CD4-positive, alpha-beta T cell (primary cell): ENCODE measurements at regions not wholly inside any gene's neighbourhood (a gene's known extent, or its start where the extent isn't known, plus 50 kb on each side); places are given as distances from the start of the nearest gene placed in this dataset.

Experiments used
- ATAC-seq: fragments of 200-7000 bp; cut with Tn5 transposase; one replicate; pipeline ENCODE4 v1.10.0; 2022; ENCODE audit warnings: mild to moderate bottlenecking; ENCODE audit not compliant: poor library complexity
- CTCF ChIA-PET: fragments of 350-600 bp; sonication (Branson Sonifier 250); formaldehyde crosslinking; loops from one replicate; lab custom pipeline; 2021; ENCODE audit warnings: antibody characterized with exemption, inconsistent platforms; lab: Charles Lee
- POLR2A ChIA-PET: fragments of 350-600 bp; sonication (Branson Sonifier 250); formaldehyde crosslinking; loops from one replicate; lab custom pipeline; 2021; ENCODE audit warnings: antibody characterized with exemption, inconsistent platforms; lab: Charles Lee
- DNase-seq, 14 experiments: peaks; one replicate each; pipeline ENCODE4 v3.0.0-alpha.2; 2013 to 2020; ENCODE audit warnings: mixed read lengths in 2 of 14
- H3K27ac ChIP-seq, 2 donors: one replicate each; pipeline versions ENCODE4 v1.5.1 to v1.7.0; 2013; ENCODE audit warnings: low read length in 2 of 2, low read depth in 1 of 2, mild to moderate bottlenecking in 1 of 2
- H3K27me3 ChIP-seq, 2 experiments: 1 replicate in 1 of 2; 2 replicates in 1 of 2; pipeline versions ENCODE4 v1.6.1 to v1.7.0; 2013; ENCODE audit warnings: low read length in 2 of 2, control low read depth in 1 of 2, mild to moderate bottlenecking in 1 of 2, moderate library complexity in 1 of 2; ENCODE audit not compliant: insufficient read depth in 2 of 2, control insufficient read depth in 1 of 2
- H3K36me3 ChIP-seq: one replicate; pipeline ENCODE4 v1.6.1; 2013; ENCODE audit warnings: low read length, control low read depth; ENCODE audit not compliant: insufficient read depth
- H3K4me1 ChIP-seq: one replicate; pipeline ENCODE4 v1.6.1; 2013; ENCODE audit warnings: low read length, control low read depth; ENCODE audit not compliant: insufficient read depth
- H3K4me3 ChIP-seq: one replicate; pipeline ENCODE4 v1.5.1; 2013; ENCODE audit warnings: mild to moderate bottlenecking, low read length, moderate library complexity
- H3K9me3 ChIP-seq, 2 experiments: 1 replicate in 1 of 2; 2 replicates in 1 of 2; pipeline versions ENCODE4 v1.6.1 to v1.7.0; 2013; ENCODE audit warnings: low read length in 2 of 2, mild to moderate bottlenecking in 2 of 2, control low read depth in 1 of 2, moderate library complexity in 1 of 2; ENCODE audit not compliant: control insufficient read depth in 1 of 2, insufficient read depth in 1 of 2
- H3K27ac Mint-ChIP-seq: one replicate; pipeline ENCODE4 v1.8.0; 2020; ENCODE audit warnings: mixed read lengths
- H3K27me3 Mint-ChIP-seq: one replicate; pipeline ENCODE4 v1.8.0; 2021; ENCODE audit warnings: mixed read lengths
- H3K36me3 Mint-ChIP-seq: one replicate; pipeline ENCODE4 v1.8.0; 2021; ENCODE audit warnings: low read depth, mixed read lengths
- H3K4me1 Mint-ChIP-seq: one replicate; pipeline ENCODE4 v1.8.0; 2021; ENCODE audit warnings: low read depth, mixed read lengths
- H3K4me3 Mint-ChIP-seq: one replicate; pipeline ENCODE4 v1.8.0; 2020; ENCODE audit warnings: mild to moderate bottlenecking, mixed read lengths
- H3K9me3 Mint-ChIP-seq: one replicate; pipeline ENCODE4 v1.8.0; 2020; ENCODE audit warnings: mixed read lengths
- intact Hi-C, 2 experiments: fragments of 100-400 bp; cut with DNase I in 1 of 2; cut with micrococcal nuclease in 1 of 2; formaldehyde crosslinking; loops; one replicate each; pipeline versions ENCODE4 v1.15.1 to v1.9.0; 2023 to 2025; cut with DNase I, micrococcal nuclease
- TF ChIP-seq, protein P1 (sequence below): fragments of 200-600 bp; IDR thresholded peaks from one replicate; pipeline ENCODE4 v1.8.0; 2022; ENCODE audit warnings: antibody characterized with exemption, mild to moderate bottlenecking

DNA sequence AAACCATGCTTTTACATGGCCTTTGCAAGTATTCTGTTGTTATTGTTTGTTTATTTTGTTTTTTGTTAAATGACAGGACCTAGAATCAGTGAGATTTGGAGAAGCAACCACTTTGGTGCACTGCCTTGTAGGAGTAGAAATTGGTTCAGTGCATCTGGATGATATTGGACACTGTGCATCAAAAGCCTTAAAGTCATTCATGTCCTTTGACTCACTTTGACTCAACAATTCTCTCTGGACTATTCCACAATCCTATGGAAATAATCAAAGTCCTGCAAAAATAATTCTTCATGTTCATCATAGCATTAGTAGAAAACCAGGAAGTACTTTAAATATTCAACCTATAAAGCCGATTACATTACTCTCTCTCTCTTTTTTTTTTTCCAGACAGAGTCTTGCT lies 224.8 kb downstream of the ABHD5 start:
- Histone ChIP-seq H3K27me3 (peaks cover 5 to 7% of the 10 kb centered on the region in 2 experiments), H3K9me3 (no peaks in the 10 kb centered on the region), H3K27ac (no peak overlapping the region), H3K4me1 (no peaks in the 10 kb centered on the region), H3K36me3 (no peaks in the 10 kb centered on the region), H3K4me3 (no peak overlapping the region)
- no peaks in the 10 kb centered on the region for H3K9me3 Mint-ChIP-seq
- ATAC-seq (no peak), DNase-seq (no peak)
- H3K4me1 Mint-ChIP-seq: no peaks in the 10 kb centered on the region
- H3K27ac Mint-ChIP-seq: no peak overlapping the region
- intact Hi-C loops: no loop called here
- CTCF ChIA-PET: no interaction called here
- peaks cover 8% of the 10 kb centered on the region for H3K27me3 Mint-ChIP-seq
- H3K36me3 Mint-ChIP-seq: no peaks in the 10 kb centered on the region
- POLR2A ChIA-PET: no interaction called here
- TF ChIP-seq, protein P1, sequence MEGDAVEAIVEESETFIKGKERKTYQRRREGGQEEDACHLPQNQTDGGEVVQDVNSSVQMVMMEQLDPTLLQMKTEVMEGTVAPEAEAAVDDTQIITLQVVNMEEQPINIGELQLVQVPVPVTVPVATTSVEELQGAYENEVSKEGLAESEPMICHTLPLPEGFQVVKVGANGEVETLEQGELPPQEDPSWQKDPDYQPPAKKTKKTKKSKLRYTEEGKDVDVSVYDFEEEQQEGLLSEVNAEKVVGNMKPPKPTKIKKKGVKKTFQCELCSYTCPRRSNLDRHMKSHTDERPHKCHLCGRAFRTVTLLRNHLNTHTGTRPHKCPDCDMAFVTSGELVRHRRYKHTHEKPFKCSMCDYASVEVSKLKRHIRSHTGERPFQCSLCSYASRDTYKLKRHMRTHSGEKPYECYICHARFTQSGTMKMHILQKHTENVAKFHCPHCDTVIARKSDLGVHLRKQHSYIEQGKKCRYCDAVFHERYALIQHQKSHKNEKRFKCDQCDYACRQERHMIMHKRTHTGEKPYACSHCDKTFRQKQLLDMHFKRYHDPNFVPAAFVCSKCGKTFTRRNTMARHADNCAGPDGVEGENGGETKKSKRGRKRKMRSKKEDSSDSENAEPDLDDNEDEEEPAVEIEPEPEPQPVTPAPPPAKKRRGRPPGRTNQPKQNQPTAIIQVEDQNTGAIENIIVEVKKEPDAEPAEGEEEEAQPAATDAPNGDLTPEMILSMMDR: no peak
- H3K4me3 Mint-ChIP-seq: no peak overlapping the region

DNA sequence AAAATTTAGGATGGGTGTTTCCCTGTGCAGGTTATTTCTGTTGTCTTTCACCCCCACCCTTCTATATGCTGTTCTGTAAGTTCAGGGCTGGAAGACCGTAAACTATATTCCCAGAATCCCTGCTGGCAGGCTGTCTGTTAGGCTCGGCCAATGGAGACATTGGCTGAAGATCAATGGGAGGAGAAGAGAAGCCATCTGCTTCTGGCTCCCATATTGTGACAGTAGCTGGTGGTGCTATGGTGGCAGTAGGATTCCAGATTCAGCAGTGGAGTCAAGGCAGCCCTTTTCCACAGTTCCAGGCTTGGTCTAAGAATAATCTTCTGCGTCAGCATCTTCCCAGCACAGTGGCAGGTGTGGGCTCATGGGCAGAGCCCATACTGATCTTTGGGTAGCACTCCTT lies 226.6 kb downstream of the ABHD5 start:
- CTCF ChIA-PET: no interaction called here

DNA sequence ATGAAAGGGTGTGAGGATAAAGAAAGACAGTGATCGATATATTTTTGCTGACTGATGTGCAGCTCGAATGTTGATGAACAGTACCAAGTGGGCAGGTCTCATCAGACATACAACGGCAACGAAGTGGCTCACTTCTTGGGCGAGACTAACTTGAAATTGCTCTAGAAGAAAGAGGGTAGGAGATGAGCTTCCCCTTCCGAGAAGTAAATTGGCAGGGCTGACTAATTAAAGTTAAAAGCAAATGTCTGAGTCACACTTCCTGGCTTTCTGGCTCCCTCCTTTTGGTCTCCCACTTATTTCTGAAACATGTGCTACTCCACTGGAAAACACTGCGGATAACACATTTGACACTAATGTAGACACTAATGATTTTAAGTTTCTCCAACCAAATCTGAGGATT lies 228.3 kb downstream of the ABHD5 start:
- Histone ChIP-seq H3K4me3 (no peak overlapping the region), H3K27ac (no peak overlapping the region), H3K9me3 (peaks cover 0 to 7% of the 10 kb centered on the region in 2 experiments), H3K36me3 (no peaks in the 10 kb centered on the region), H3K4me1 (no peaks in the 10 kb centered on the region), H3K27me3 (peaks cover 21 to 35% of the 10 kb centered on the region in 2 experiments)
- Mint-ChIP-seq H3K4me1 (no peaks in the 10 kb centered on the region), H3K27ac (no peak overlapping the region), H3K36me3 (no peaks in the 10 kb centered on the region), H3K9me3 (no peaks in the 10 kb centered on the region), H3K27me3 (peaks cover 40% of the 10 kb centered on the region), H3K4me3 (no peak overlapping the region)
- intact Hi-C loops: no loop called here
- CTCF ChIA-PET: no interaction called here
- DNase-seq (no peak), ATAC-seq (no peak)
- TF ChIP-seq, protein P1: no peak
- POLR2A ChIA-PET: no interaction called here

More for the DNA sequence above, 226.6 kb downstream of the ABHD5 start:
- H3K9me3 Mint-ChIP-seq: no peaks in the 10 kb centered on the region
- no peaks in the 10 kb centered on the region for H3K4me1 Mint-ChIP-seq
- H3K27ac ChIP-seq: no peak overlapping the region
- TF ChIP-seq, protein P1: no peak
- H3K36me3 Mint-ChIP-seq: no peaks in the 10 kb centered on the region
- peaks cover 11 to 22% of the 10 kb centered on the region in 2 experiments for H3K27me3 ChIP-seq
- no peaks in the 10 kb centered on the region for H3K4me1 ChIP-seq
- peaks cover 24% of the 10 kb centered on the region for H3K27me3 Mint-ChIP-seq
- POLR2A ChIA-PET: no interaction called here
- intact Hi-C loops: no loop called here
- ATAC-seq: no peak
- DNase-seq: no peak
- H3K36me3 ChIP-seq: no peaks in the 10 kb centered on the region
- no peak overlapping the region for H3K27ac Mint-ChIP-seq
- no peak overlapping the region for H3K4me3 ChIP-seq
- H3K9me3 ChIP-seq: no peaks in the 10 kb centered on the region
- no peak overlapping the region for H3K4me3 Mint-ChIP-seq
